ENCODE measurements at regions not wholly inside any gene's neighbourhood (a gene's known extent, or its start where the extent isn't known, plus 50 kb on each side); places are given as distances from the start of the nearest gene placed in this dataset.

- no peak for TF ChIP-seq EZH2 (IDR thresholded peaks at IDR 0.05; ENCODE audit: insufficient read depth, poor library complexity, severe bottlenecking)
- no peak for TF ChIP-seq EZH2phosphoT487 (IDR thresholded peaks at IDR 0.05; ENCODE audit: insufficient read depth, low read depth)
Observed at GRCh38 chr2:150889141-150889540, 372.5 kb downstream of the RBM43 start.
